Activated CD4-positive, alpha-beta T cell treated with anti-CD3 and anti-CD28 coated beads for 36 hours (primary cell): ENCODE measurements at regions not wholly inside any gene's neighbourhood (a gene's known extent, or its start where the extent isn't known, plus 50 kb on each side); places are given as distances from the start of the nearest gene placed in this dataset.
"Not testable (repeated sequence)": the region's sequence is repeated elsewhere in the genome, so short reads cannot be mapped to it uniquely, and the experiment has no call there.

ENCODE experiments used
- ATAC-seq: fragments of 200-7000 bp; cut with Tn5 transposase; one replicate; pipeline ENCODE4 v1.10.0; 2021; ENCODE audit warnings: mild to moderate bottlenecking, moderate library complexity
- CTCF ChIA-PET: fragments of 350-600 bp; sonication (Branson Sonifier 250); formaldehyde crosslinking; loops from one replicate; lab custom pipeline; 2021; ENCODE audit warnings: antibody characterized with exemption; lab: Charles Lee
- POLR2A ChIA-PET: fragments of 350-600 bp; sonication (Branson Sonifier 250); formaldehyde crosslinking; loops from one replicate; lab custom pipeline; 2021; ENCODE audit warnings: antibody characterized with exemption, inconsistent platforms; lab: Charles Lee
- DNase-seq: peaks from one replicate; pipeline ENCODE4 v3.0.0-alpha.2; 2020
- H3K27ac Mint-ChIP-seq: one replicate; pipeline ENCODE4 v1.8.0; 2021; ENCODE audit warnings: mixed read lengths
- H3K27me3 Mint-ChIP-seq: one replicate; pipeline ENCODE4 v1.8.0; 2021; ENCODE audit warnings: mixed read lengths
- H3K36me3 Mint-ChIP-seq: one replicate; pipeline ENCODE4 v1.8.0; 2021; ENCODE audit warnings: low read depth, mixed read lengths
- H3K4me1 Mint-ChIP-seq: one replicate; pipeline ENCODE4 v1.8.0; 2021; ENCODE audit warnings: mixed read lengths
- H3K4me3 Mint-ChIP-seq: one replicate; pipeline ENCODE4 v1.8.0; 2021; ENCODE audit warnings: mild to moderate bottlenecking, moderate library complexity, mixed read lengths
- H3K9me3 Mint-ChIP-seq: one replicate; pipeline ENCODE4 v1.8.0; 2021; ENCODE audit warnings: low read depth, mixed read lengths
- intact Hi-C, 2 experiments: fragments of 100-400 bp; cut with DNase I in 1 of 2; cut with micrococcal nuclease in 1 of 2; formaldehyde crosslinking; loops; one replicate each; pipeline versions ENCODE4 v1.14.2 to v1.15.1; 2022 to 2024; cut with DNase I, micrococcal nuclease

- H3K27ac Mint-ChIP-seq, result no peak overlapping the region
- H3K36me3 Mint-ChIP-seq, result no peaks in the 10 kb centered on the region
- ChIA-PET CTCF (no interaction called here), POLR2A (no interaction called here)
- no peak overlapping the region for H3K4me3 Mint-ChIP-seq
- H3K9me3 Mint-ChIP-seq, result no peaks in the 10 kb centered on the region
- H3K27me3 Mint-ChIP-seq, result no peaks in the 10 kb centered on the region
- DNase-seq (no peak), ATAC-seq (no peak)
- intact Hi-C loops, result no loop called here
- no peaks in the 10 kb centered on the region for H3K4me1 Mint-ChIP-seq
Measured at GRCh38 chr6:94953867-94954631, 623.3 kb upstream of the MANEA start.

DNA sequence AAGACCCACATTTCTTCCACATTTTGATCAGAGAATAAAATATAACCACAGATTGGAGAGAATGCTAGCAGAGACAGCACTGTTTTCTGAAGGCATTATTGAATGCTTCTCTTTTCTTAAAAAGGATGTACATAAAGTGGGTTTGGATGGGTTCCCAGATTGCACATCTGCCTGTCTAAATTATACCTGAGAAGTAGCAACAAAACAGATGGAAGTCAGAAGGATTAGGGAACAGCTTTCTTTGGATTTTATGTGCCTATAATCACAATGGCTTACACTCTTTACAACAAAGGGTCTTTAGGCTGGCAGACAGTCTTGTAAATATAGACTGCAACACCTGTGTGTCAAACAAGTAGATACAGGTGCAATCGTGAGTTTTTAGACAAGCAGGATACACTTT, 622.2 kb upstream of the MANEA start:
- CTCF ChIA-PET, result no interaction called here
- H3K4me1 Mint-ChIP-seq, result no peaks in the 10 kb centered on the region
- H3K9me3 Mint-ChIP-seq, result no peaks in the 10 kb centered on the region
- no peaks in the 10 kb centered on the region for H3K27me3 Mint-ChIP-seq
- no peaks in the 10 kb centered on the region for H3K36me3 Mint-ChIP-seq
- POLR2A ChIA-PET, result no interaction called here
- DNase-seq (no peak), ATAC-seq (no peak)
- H3K27ac Mint-ChIP-seq, result no peak overlapping the region
- no peak overlapping the region for H3K4me3 Mint-ChIP-seq
- intact Hi-C loops, result no loop called here

GRCh38 chr6:94956910-94957309, 620.4 kb upstream of the MANEA start:
- H3K27me3 Mint-ChIP-seq, result no peaks in the 10 kb centered on the region
- H3K9me3 Mint-ChIP-seq, result no peaks in the 10 kb centered on the region
- DNase-seq, result peak; percentile 17

DNA sequence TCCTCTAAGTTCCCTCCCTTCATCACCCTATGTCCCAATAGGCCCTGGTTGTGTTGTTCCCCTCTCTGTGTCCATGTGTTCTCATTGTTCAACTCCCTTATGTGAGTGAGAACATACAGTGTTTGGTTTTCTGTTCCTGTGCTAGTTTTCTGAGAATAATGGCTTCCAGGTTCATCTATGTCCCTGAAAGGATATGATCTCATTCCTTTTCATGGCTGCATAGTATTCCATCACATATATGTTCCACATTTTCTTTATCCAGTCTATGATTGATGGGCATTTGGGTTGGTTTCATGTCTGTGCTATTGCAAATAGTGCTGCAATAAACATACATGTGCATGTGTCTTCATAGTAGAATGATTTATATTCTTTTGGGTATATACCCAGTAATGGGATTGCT, 612.6 kb upstream of the MANEA start:
- POLR2A ChIA-PET, DNase-seq, intact Hi-C loops, CTCF ChIA-PET, H3K27me3 Mint-ChIP-seq, ATAC-seq, H3K27ac Mint-ChIP-seq, H3K4me1 Mint-ChIP-seq, H3K4me3 Mint-ChIP-seq, H3K36me3 Mint-ChIP-seq: not testable (repeated sequence)
- H3K9me3 Mint-ChIP-seq, result peaks cover 14% of the 10 kb centered on the region

More at GRCh38 chr6:94956910-94957309, 620.4 kb upstream of the MANEA start:
- H3K27ac Mint-ChIP-seq, result no peak overlapping the region
- H3K4me1 Mint-ChIP-seq, result no peaks in the 10 kb centered on the region
- no peak overlapping the region for H3K4me3 Mint-ChIP-seq
- ChIA-PET CTCF (no interaction called here), POLR2A (no interaction called here)
- peak; percentile 66 for ATAC-seq
- intact Hi-C loops, result no loop called here
- no peaks in the 10 kb centered on the region for H3K36me3 Mint-ChIP-seq

DNA sequence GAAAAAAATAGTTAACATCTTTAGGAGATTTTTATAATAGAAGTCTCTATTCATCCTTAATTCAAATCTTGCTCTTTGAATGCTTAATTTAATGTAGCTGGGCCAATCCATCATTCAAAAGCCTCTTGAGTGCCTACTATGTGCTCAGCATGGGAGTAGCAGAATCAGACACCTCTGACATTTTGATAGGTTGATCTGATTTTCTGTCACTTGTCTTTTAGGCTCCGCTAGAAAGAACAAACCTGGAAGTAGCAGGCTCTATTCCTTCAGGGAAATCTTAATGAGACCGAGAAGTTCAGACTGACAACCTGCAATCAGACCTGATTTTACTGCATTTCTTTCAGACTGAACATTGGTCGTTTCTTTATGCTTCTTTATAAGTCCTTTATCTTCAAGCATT, 588.6 kb upstream of the MANEA start:
- POLR2A ChIA-PET, result no interaction called here
- no peak for ATAC-seq

GRCh38 chr6:95017922-95018321, 559.4 kb upstream of the MANEA start:
- Mint-ChIP-seq H3K36me3 (no peaks in the 10 kb centered on the region), H3K27me3 (no peaks in the 10 kb centered on the region), H3K4me3 (no peak overlapping the region), H3K4me1 (no peaks in the 10 kb centered on the region), H3K27ac (no peak overlapping the region), H3K9me3 (no peaks in the 10 kb centered on the region)
- CTCF ChIA-PET, result no interaction called here
- DNase-seq (no peak), ATAC-seq (no peak)
- intact Hi-C loops, result no loop called here
- POLR2A ChIA-PET, result no interaction called here

More for the DNA sequence above, 588.6 kb upstream of the MANEA start:
- CTCF ChIA-PET, result no interaction called here
- intact Hi-C loops, result no loop called here
- Mint-ChIP-seq H3K36me3 (no peaks in the 10 kb centered on the region), H3K9me3 (no peaks in the 10 kb centered on the region), H3K27ac (no peak overlapping the region), H3K4me1 (no peaks in the 10 kb centered on the region), H3K27me3 (no peaks in the 10 kb centered on the region), H3K4me3 (no peak overlapping the region)
- DNase-seq, result no peak
